GM12878 (cell line): ENCODE measurements at regions not wholly inside any gene's neighbourhood (a gene's known extent, or its start where the extent isn't known, plus 50 kb on each side); places are given as distances from the start of the nearest gene placed in this dataset.
"Not testable (repeated sequence)": the region's sequence is repeated elsewhere in the genome, so short reads cannot be mapped to it uniquely, and the experiment has no call there.

Experiments
- ATAC-seq: fragments of 200-7000 bp; cut with Tn5 transposase; 3 replicates; pipeline ENCODE4 v1.9.1; 2020; ENCODE audit warnings: mild to moderate bottlenecking, moderate library complexity
- BruUV-seq: library from RNA; stranded (reverse); fragments of 400-500 nt; replicated peaks from 2 replicates; lab custom pipeline; 2021; lab: Mats Ljungman, UMichigan
- CTCF ChIA-PET: fragments of 300-600 bp; sonication (Branson Sonifier 250); formaldehyde crosslinking; extraction: SDS; loops from one replicate; lab custom pipeline; 2021; ENCODE audit warnings: inconsistent platforms; lab: Yijun Ruan, JAX
- POLR2A ChIA-PET: fragments of 350-600 bp; formaldehyde crosslinking; extraction: SDS; loops from one replicate; lab custom pipeline; 2021; ENCODE audit warnings: inconsistent platforms; lab: Charles Lee
- RAD21 ChIA-PET: fragments of 300-600 bp; sonication (Branson Sonifier 250); formaldehyde crosslinking; loops from one replicate; lab custom pipeline; 2023; ENCODE audit warnings: antibody characterized with exemption; ENCODE audit not compliant: unreplicated experiment; lab: Charles Lee
- SMC1A ChIA-PET: fragments of 300-600 bp; sonication (Branson Sonifier 250); formaldehyde crosslinking; loops from one replicate; lab custom pipeline; 2023; ENCODE audit not compliant: unreplicated experiment, uncharacterized antibody; lab: Charles Lee
- DNase-seq: peaks from one replicate; pipeline ENCODE4 v3.0.0-alpha.2; 2011; ENCODE audit warnings: low read depth, low spot score
- FAIRE-seq: peaks from 3 replicates; lab custom pipeline; 2011; peaks lifted over from hg19 to GRCh38; lab: Jason Lieb, UNC
- H2AFZ ChIP-seq: 2 replicates; pipeline ENCODE4 v1.6.0; 2011; ENCODE audit warnings: low read depth, low read length, control low read depth; ENCODE audit not compliant: control insufficient read depth
- H3K27ac ChIP-seq: 2 replicates; pipeline ENCODE4 v1.5.1; 2011; ENCODE audit warnings: control low read depth; ENCODE audit not compliant: control insufficient read depth, insufficient read depth
- H3K27me3 ChIP-seq, 2 experiments: replicated peaks in 1 of 2; 2 replicates each; pipeline versions ENCODE4 v1.6.0 to v1.6.1; 2011; ENCODE audit warnings: low read length in 1 of 2; ENCODE audit not compliant: control insufficient read depth in 2 of 2, insufficient read depth in 2 of 2
- H3K36me3 ChIP-seq, 2 experiments: 2 replicates each; pipeline ENCODE4 v1.5.1; 2011; ENCODE audit warnings: low read length in 1 of 2; ENCODE audit not compliant: control insufficient read depth in 2 of 2, insufficient read depth in 2 of 2
- H3K4me1 ChIP-seq: 2 replicates; pipeline ENCODE4 v1.6.1; 2011; ENCODE audit warnings: mild to moderate bottlenecking, low read length, moderate library complexity, mixed read lengths; ENCODE audit not compliant: control insufficient read depth, insufficient read depth
- H3K4me2 ChIP-seq: 2 replicates; pipeline ENCODE4 v1.6.0; 2011; ENCODE audit warnings: control low read depth; ENCODE audit not compliant: control insufficient read depth, insufficient read depth
- H3K4me3 ChIP-seq: fragments of 200-600 bp; sonication (generic); 2 replicates; pipeline ENCODE4 v1.5.1; 2016
- H3K79me2 ChIP-seq: 2 replicates; pipeline ENCODE4 v1.6.0; 2011; ENCODE audit warnings: low read length; ENCODE audit not compliant: control insufficient read depth, insufficient read depth
- H3K9ac ChIP-seq: 2 replicates; pipeline ENCODE4 v1.8.0; 2011; ENCODE audit warnings: low read length, control low read depth, mixed read lengths; ENCODE audit not compliant: control insufficient read depth, insufficient read depth
- H3K9me3 ChIP-seq: replicated peaks from 3 replicates; pipeline ENCODE4 v1.5.1; 2011; ENCODE audit warnings: mild to moderate bottlenecking, low read length; ENCODE audit not compliant: control insufficient read depth, insufficient read depth
- H4K20me1 ChIP-seq: 2 replicates; pipeline ENCODE4 v1.6.0; 2011; ENCODE audit not compliant: control insufficient read depth, insufficient read depth
- CBX5 ChIP-seq: sonication (generic); IDR thresholded peaks from 2 replicates; pipeline ENCODE4 v1.6.1; 2016; ENCODE audit warnings: low read depth, moderate library complexity, mild to moderate bottlenecking, inconsistent platforms
- E4F1 ChIP-seq: fragments of 450-650 bp; IDR thresholded peaks from 2 replicates; pipeline ENCODE4 v1.6.1; 2018; ENCODE audit warnings: borderline replicate concordance, mild to moderate bottlenecking; ENCODE audit not compliant: partially characterized antibody
- PML ChIP-seq: IDR thresholded peaks from 2 replicates; pipeline ENCODE4 v1.6.1; 2012; ENCODE audit warnings: low read length, inconsistent platforms
- SIX5 ChIP-seq: IDR thresholded peaks from 2 replicates; pipeline ENCODE4 v1.6.1; 2011; ENCODE audit warnings: mild to moderate bottlenecking, low read depth, low read length, moderate library complexity; ENCODE audit not compliant: severe bottlenecking
- ZNF592 ChIP-seq: fragments of 450-650 bp; IDR thresholded peaks from 2 replicates; pipeline ENCODE4 v1.6.1; 2017; ENCODE audit warnings: mild to moderate bottlenecking, moderate library complexity
- ZZZ3 ChIP-seq: IDR thresholded peaks from 2 replicates; pipeline ENCODE4 v1.6.1; 2011; ENCODE audit warnings: low read depth; ENCODE audit not compliant: control insufficient read depth, insufficient read length
- WGBS: methylation state at CpG from one replicate; pipeline ENCODE4 v1.1.6; 2016; ENCODE audit warnings: low lambda C conversion rate; ENCODE audit not compliant: insufficient replicate concordance, insufficient coverage; ENCODE audit errors: missing lambda C conversion rate; 5-methylcytosine and 5-hydroxymethylcytosine counted together
- in situ Hi-C: fragments of 300-500 bp; cut with MboI; formaldehyde crosslinking; loops from 9 replicates; pipeline ENCODE4 v1.14.3; 2018; ENCODE audit warnings: mixed read lengths
- intact Hi-C: fragments of 100-400 bp; cut with micrococcal nuclease; formaldehyde crosslinking; loops from one replicate; pipeline ENCODE4 v1.14.2; 2022; ENCODE audit not compliant: unreplicated experiment

- TF ChIP-seq ZNF592 (no peak), ZZZ3 (no peak), CBX5 (no peak), E4F1 (no peak), PML (no peak), SIX5 (no peak)
Measured at GRCh38 chr3:94500146-94500545, 437.3 kb downstream of the NSUN3 start (continued).

- not testable (repeated sequence) for ATAC-seq
Measured at GRCh38 chr3:94507354-94507753, 444.5 kb downstream of the NSUN3 start.

More at GRCh38 chr3:94507354-94507753, 444.5 kb downstream of the NSUN3 start:
- H2AFZ ChIP-seq, CTCF ChIA-PET, H3K27ac ChIP-seq, H4K20me1 ChIP-seq, H3K4me2 ChIP-seq, H3K27me3 ChIP-seq, DNase-seq, H3K79me2 ChIP-seq, RAD21 ChIA-PET, SMC1A ChIA-PET, intact Hi-C loops, BruUV-seq, H3K4me3 ChIP-seq, POLR2A ChIA-PET, H3K9ac ChIP-seq, H3K4me1 ChIP-seq, H3K36me3 ChIP-seq, H3K9me3 ChIP-seq, in situ Hi-C loops, FAIRE-seq: not testable (repeated sequence)
- WGBS: 73% methylated on average over 25 of the region's 25 CpGs
